RPMI8226 (cell line): ENCODE measurements at regions not wholly inside any gene's neighbourhood (a gene's known extent, or its start where the extent isn't known, plus 50 kb on each side); places are given as distances from the start of the nearest gene placed in this dataset.
A peak's percentile ranks its signal among the peaks of the same experiment; 100 is the strongest.

Source experiments
- DNase-seq: peaks from one replicate; pipeline ENCODE4 v3.0.0-alpha.2; 2015

DNA sequence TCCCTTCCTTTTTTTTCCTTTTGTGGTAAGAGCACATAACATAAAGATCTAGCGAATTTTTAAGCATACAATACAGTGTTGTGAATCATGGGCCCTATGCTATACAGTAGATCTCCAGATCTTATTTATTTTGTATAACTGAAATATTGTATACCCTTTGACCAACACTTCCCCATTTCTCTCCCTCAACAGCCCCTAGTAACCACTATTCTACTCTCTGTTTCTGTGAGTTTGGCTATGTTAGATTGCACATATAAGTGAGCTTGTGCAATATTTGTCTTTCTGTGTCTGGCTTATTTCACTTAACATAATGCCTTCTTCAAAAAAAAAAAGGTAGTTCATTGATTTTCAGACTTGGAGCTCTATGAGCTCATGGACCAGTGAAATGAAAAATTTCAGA, 180.5 kb downstream of the C11orf91 start:
- DNase-seq: no peak

GRCh38 chr11:33515347-33515746, 185.3 kb downstream of the C11orf91 start:
- no peak for DNase-seq

GRCh38 chr11:33514079-33514925, 186.3 kb downstream of the C11orf91 start:
- DNase-seq: no peak

- DNase-seq: no peak
These were observed 191.0 kb downstream of the C11orf91 start for GRCh38 chr11:33509632-33510031.

DNA sequence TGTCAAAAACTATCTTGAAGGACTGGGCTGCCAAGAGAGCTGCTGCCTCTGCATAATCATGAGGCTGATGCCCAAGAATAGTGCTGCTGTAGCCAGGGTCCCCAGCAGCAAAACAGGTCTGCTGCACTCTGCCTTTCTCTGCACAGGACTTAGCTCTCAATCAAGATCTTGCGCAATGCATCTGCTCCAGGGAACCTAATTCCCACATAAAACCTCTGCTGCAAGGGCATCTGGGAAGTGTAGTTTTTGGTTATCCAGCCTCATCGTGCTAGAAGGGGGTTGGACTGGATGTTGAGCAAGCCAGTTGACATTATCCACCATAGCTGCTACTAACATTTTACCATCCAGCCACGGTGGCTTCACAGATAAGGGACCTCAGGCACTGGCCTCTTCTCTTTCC, 192.7 kb downstream of the C11orf91 start:
- DNase-seq: no peak

GRCh38 chr11:33507356-33507755, 193.3 kb downstream of the C11orf91 start:
- no peak for DNase-seq

- DNase-seq: no peak
These were observed 195.5 kb downstream of the C11orf91 start for GRCh38 chr11:33505093-33505492.

DNA sequence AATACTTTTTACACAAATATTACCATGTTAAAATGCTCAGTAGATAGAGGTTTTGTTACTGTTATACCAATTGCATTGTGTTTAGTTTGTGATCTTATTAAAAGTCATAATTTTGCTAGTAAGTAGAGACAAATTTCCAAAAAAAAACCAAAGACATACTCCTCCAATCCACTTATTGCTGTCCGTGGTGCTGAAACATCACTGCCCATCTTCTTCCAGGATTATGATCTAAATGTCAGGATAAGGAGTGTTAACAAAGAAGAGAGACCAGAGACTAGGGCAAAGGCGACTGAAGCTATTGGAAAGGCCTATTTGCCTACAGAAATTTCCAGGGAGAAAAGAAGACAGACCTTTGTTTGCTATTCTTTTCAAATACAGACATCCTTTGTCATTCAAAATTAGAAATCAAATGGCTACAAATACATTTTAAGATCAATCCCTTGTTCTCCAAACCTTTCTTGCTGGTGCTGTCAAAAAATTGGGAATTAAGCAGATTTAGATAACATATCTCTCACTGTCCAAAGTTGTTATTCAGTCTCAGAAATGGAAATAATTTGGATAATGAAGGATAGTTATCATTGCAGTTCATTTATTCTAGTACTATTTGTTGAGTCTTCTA, 199.7 kb downstream of the C11orf91 start:
- DNase-seq: peak; percentile 24

- DNase-seq: no peak
These were observed 200.3 kb downstream of the C11orf91 start for GRCh38 chr11:33500332-33500731.

DNA sequence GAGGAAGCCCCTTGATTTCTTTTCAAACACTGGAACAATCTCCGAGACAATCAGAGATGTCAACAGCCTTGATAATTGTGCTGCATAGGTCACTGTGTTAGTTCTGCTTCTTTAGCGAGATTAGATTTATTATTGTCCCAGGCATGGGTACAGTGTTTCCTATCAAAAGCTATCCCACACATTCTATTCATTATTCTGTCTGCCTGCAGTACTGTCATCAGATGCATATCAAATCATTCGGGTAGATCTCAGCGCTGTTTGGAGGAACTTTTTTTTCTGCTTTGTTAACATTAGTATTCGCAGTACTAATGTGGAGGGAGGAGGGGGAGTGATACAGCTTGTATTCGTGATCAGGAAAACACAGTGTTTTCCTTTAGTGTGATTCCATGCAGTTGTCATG, 208.0 kb downstream of the C11orf91 start:
- no peak for DNase-seq

GRCh38 chr11:33490842-33491370, 209.7 kb downstream of the C11orf91 start:
- no peak for DNase-seq

- DNase-seq: no peak
These were observed 211.7 kb downstream of the C11orf91 start for GRCh38 chr11:33488971-33489370.

GRCh38 chr11:33480626-33481025, 220.0 kb downstream of the C11orf91 start:
- DNase-seq: no peak

DNA sequence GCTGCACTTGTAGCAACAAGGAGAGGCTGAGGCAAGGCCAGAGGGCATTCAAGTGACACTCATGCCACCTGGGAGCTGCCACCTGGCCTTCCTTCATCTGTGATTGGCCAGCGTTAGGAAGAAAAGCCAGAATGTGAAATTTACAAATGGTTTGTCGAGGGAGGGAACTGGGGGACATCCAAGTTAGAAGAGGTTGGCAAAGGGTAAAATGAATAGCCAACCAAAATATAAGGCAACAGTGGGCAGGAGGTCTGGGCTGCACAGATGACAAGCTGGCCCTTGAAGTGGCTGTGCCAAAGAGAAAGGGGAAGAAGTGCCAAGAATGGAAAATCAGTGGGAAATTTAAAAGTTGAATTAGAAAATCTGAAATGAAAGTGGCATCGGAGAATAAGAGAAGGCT, 221.4 kb downstream of the C11orf91 start:
- no peak for DNase-seq

GRCh38 chr11:33478111-33478573, 221.0 kb downstream of the HIPK3 start:
- peak; percentile 2 for DNase-seq

DNA sequence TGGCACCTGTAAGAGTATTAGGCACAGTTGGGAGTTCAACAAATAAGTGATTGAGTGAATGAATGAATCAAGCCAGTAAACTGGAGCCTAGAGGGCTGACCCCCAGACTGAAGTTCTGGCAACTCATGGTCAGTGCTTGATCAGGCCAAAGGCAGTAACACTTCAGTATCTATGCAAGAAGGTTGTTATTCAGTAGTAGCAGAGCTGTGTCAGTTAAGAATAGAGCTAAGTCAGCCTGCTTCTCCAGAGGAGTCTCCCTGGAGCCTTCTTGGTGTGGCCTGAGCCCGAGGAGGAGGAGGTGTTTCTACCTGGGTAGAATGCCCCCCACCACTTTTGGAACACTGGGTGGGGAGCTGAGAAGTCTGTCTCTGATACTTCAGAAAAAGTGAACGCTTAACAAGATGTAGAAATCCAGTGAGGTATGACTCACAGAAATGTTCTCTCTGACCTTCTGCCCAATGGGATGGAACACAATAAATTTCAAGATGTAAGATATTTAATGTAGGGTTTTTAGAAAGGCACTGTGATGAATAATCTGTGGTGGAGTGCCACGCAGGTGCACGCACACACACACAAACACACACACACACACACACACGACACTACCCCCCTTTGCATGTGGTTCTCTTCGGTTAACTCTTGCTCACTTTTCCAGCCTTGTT, 219.9 kb downstream of the HIPK3 start:
- no peak for DNase-seq

DNA sequence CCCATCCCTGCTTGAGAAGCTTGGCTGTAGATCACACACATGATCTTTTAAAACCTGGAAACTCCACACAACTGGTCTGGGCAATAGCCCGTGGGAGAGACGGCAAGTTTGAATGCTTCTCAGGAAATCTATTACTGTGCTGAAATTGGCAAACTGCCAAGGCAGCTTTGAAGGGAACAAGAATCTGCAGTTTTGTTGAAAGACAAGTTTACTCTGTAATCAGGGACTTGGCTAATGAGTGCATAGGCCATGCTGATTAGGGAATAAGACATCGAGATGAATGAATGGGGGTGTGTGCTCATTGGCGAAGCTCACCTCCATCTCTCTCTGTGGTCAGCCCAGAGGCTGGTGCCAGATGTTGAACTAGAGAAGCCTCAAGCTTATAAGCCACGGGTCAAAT, 218.8 kb downstream of the HIPK3 start:
- peak; percentile 14 for DNase-seq

DNA sequence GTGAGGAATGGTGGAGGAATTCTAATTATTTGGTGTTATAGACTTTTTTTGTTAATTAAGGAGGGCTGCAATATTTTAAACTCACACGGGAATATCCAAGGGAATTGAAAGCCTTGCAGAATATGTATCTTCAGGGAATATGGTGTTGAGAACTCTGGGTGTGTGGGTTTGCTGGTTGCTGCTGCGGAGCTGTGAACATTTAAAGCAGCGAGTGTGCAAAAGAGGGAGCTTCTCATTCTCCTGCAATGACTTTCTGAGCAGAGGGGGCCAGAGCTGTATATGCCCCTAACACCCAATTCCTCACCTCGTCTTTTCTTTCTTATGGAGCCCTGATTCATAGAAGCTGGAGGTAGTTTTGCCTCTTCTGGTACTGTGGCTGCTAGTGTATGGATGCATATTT, 217.7 kb downstream of the HIPK3 start:
- DNase-seq: no peak

DNA sequence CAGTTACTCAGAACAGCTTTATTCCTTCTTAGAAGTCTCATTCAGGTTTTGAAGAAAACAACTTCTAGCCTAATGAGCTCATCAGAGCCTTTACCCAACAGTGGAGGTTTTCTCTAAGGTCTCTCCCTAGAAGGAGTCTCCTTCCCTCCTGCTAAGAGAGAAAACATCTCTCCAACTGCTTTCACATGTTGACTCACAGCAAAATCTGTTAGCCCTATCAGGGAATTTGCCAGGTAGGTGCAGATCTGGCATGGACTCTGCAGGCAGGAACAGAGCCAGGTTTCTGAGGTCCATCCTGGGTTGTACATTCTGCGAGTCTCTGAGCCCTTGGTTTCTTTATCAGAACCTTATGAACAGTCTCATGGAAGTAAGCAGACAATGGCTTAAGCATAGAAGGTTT, 214.4 kb downstream of the HIPK3 start:
- DNase-seq: no peak

GRCh38 chr11:33467966-33468365, 210.8 kb downstream of the HIPK3 start:
- DNase-seq: no peak

DNA sequence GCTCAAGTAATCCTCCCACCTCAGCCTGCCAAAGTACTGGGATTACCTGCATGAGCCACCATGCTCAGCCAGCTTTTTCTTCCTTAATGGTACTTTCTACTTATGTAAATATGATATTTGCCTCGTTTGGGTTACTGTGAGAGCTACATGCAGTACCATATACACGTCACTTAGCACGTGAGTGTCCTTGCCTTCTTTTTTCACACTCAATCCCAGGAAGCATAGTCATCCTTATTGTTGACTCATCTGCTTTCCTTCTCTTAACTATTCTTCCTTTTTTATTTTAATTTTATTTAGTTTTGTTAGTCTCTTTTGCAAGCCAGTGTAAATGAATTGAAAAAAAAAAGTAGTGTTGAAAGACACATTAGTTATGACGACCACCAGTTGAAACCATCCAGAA, 205.9 kb downstream of the HIPK3 start:
- DNase-seq: no peak

GRCh38 chr11:33461369-33462125, 204.4 kb downstream of the HIPK3 start:
- DNase-seq: no peak

GRCh38 chr11:33457948-33458347, 200.8 kb downstream of the HIPK3 start:
- DNase-seq: no peak
